ENCODE measurements at regions not wholly inside any gene's neighbourhood (a gene's known extent, or its start where the extent isn't known, plus 50 kb on each side); places are given as distances from the start of the nearest gene placed in this dataset.

GRCh38 chr20:12406978-12407377 is 489.3 kb downstream of the BTBD3 start:
- POLR2A ChIA-PET = no interaction called here
- Histone ChIP-seq H3K36me3 (ENCODE audit: control insufficient read depth in 2 of 2, extremely low read depth in 1 of 2, insufficient read depth in 2 of 2, low read length in 2 of 2) (no peaks in the 10 kb centered on the region), H3K4me1 (ENCODE audit: control insufficient read depth, extremely low read depth, insufficient read depth, low read length) (no peaks in the 10 kb centered on the region), H3K27ac (ENCODE audit: insufficient read depth, low read depth, low read length) (no peak overlapping the region), H3K4me2 (ENCODE audit: insufficient read depth, low read length) (no peak overlapping the region), H3K9ac (replicated peaks; ENCODE audit: extremely low read depth, insufficient read depth, low read length) (no peak overlapping the region), H3K4me3 (replicated peaks in 1 of 3; ENCODE audit: insufficient read depth in 1 of 3, low read depth in 1 of 3, low read length in 3 of 3) (no peak overlapping the region), H4K20me1 (replicated peaks; ENCODE audit: control insufficient read depth, extremely low read depth, insufficient read depth, low read length) (no peaks in the 10 kb centered on the region), H3K79me2 (ENCODE audit: control insufficient read depth, insufficient read depth, low read length) (no peaks in the 10 kb centered on the region), H3K27me3 (ENCODE audit: control insufficient read depth in 2 of 2, insufficient read depth in 2 of 2, low read length in 2 of 2) (no peaks in the 10 kb centered on the region), H2AFZ (ENCODE audit: low read depth, low read length) (no peak overlapping the region), H3K9me3 (replicated peaks; ENCODE audit: control insufficient read depth, insufficient read depth, low read length) (peaks cover 2% of the 10 kb centered on the region), H3K9me1 (replicated peaks; ENCODE audit: control insufficient read depth, extremely low read depth, insufficient read depth, low read length) (no peaks in the 10 kb centered on the region)
- dilution Hi-C loops (cut with MboI; ENCODE audit: extremely low pct_ligation_motif_present, low sequenced_read_pairs) = no loop called here
- CTCF ChIA-PET = no interaction called here
- no TSS peak for BruUV-seq (replicated peaks)
- TF ChIP-seq POLR2AphosphoS5 (IDR thresholded peaks at IDR 0.05; ENCODE audit: insufficient read depth, low read depth, low read length) = no peak
- TF ChIP-seq MAX (IDR thresholded peaks at IDR 0.05; ENCODE audit: insufficient read depth, insufficient read length) = no peak
- intact Hi-C loops (cut with micrococcal nuclease) = no loop called here
- FAIRE-seq (no peak), DNase-seq (ENCODE audit: low read depth, low spot score) (no peak)

- Histone ChIP-seq H3K9ac (replicated peaks; ENCODE audit: extremely low read depth, insufficient read depth, low read length) (no peak overlapping the region), H2AFZ (ENCODE audit: low read depth, low read length) (no peak overlapping the region), H3K27me3 (ENCODE audit: control insufficient read depth in 2 of 2, insufficient read depth in 2 of 2, low read length in 2 of 2) (no peaks in the 10 kb centered on the region), H3K4me2 (ENCODE audit: insufficient read depth, low read length) (no peak overlapping the region), H3K4me1 (ENCODE audit: control insufficient read depth, extremely low read depth, insufficient read depth, low read length) (no peaks in the 10 kb centered on the region), H3K4me3 (replicated peaks in 1 of 3; ENCODE audit: insufficient read depth in 1 of 3, low read depth in 1 of 3, low read length in 3 of 3) (no peak overlapping the region), H3K36me3 (ENCODE audit: control insufficient read depth in 2 of 2, extremely low read depth in 1 of 2, insufficient read depth in 2 of 2, low read length in 2 of 2) (no peaks in the 10 kb centered on the region), H3K79me2 (ENCODE audit: control insufficient read depth, insufficient read depth, low read length) (no peaks in the 10 kb centered on the region), H3K9me3 (replicated peaks; ENCODE audit: control insufficient read depth, insufficient read depth, low read length) (no peaks in the 10 kb centered on the region), H3K9me1 (replicated peaks; ENCODE audit: control insufficient read depth, extremely low read depth, insufficient read depth, low read length) (no peaks in the 10 kb centered on the region), H4K20me1 (replicated peaks; ENCODE audit: control insufficient read depth, extremely low read depth, insufficient read depth, low read length) (no peaks in the 10 kb centered on the region), H3K27ac (ENCODE audit: insufficient read depth, low read depth, low read length) (no peak overlapping the region)
- dilution Hi-C loops (cut with MboI; ENCODE audit: extremely low pct_ligation_motif_present, low sequenced_read_pairs) = no loop called here
- CTCF ChIA-PET = no interaction called here
- DNase-seq (ENCODE audit: low read depth, low spot score) (no peak), FAIRE-seq (no peak)
- BruUV-seq (replicated peaks) = no TSS peak
- no peak for TF ChIP-seq MAX (IDR thresholded peaks at IDR 0.05; ENCODE audit: insufficient read depth, insufficient read length)
- no peak for TF ChIP-seq MYC (IDR thresholded peaks at IDR 0.05; ENCODE audit: low read depth, low read length)
- TF ChIP-seq POLR2A (IDR thresholded peaks at IDR 0.05; ENCODE audit: low read depth, low read length) = no peak
- TF ChIP-seq JUN (IDR thresholded peaks at IDR 0.05; ENCODE audit: borderline replicate concordance, insufficient read depth, insufficient read length, low read depth) = no peak
- TF ChIP-seq GATA2 (IDR thresholded peaks at IDR 0.05; ENCODE audit: insufficient read depth, insufficient read length, low read depth, low read length) = no peak
- no peak for TF ChIP-seq POLR2AphosphoS5 (IDR thresholded peaks at IDR 0.05; ENCODE audit: insufficient read depth, low read depth, low read length)
- no peak for TF ChIP-seq FOS (IDR thresholded peaks at IDR 0.05; ENCODE audit: borderline replicate concordance, insufficient read depth, low read length)
- no peak for TF ChIP-seq EZH2 (IDR thresholded peaks at IDR 0.05; ENCODE audit: borderline replicate concordance, low read depth, low read length, severe bottlenecking)
- TF ChIP-seq CTCF (IDR thresholded peaks at IDR 0.05; ENCODE audit: extremely low read depth in 1 of 2, insufficient read depth in 1 of 2, low read depth in 1 of 2, low read length in 2 of 2) = no peak
- POLR2A ChIA-PET = no interaction called here
- intact Hi-C loops (cut with micrococcal nuclease) = no loop called here
Observed at GRCh38 chr20:12409501-12409900, 491.8 kb downstream of the BTBD3 start.
